PC-9 (cell line): ENCODE measurements at regions not wholly inside any gene's neighbourhood (a gene's known extent, or its start where the extent isn't known, plus 50 kb on each side); places are given as distances from the start of the nearest gene placed in this dataset.

Experiments used
- EZH2 ChIP-seq: fragments of 200-600 bp; sonication (generic); IDR thresholded peaks from 2 replicates; pipeline ENCODE4 v1.8.0; 2017; ENCODE audit warnings: antibody characterized with exemption, low read depth
- TF ChIP-seq, protein P1 (sequence below): fragments of 200-600 bp; sonication (generic); conservative IDR thresholded peaks from 2 replicates; pipeline ENCODE4 v1.6.1; 2017; ENCODE audit warnings: mixed run types, antibody characterized with exemption, mild to moderate bottlenecking, moderate library complexity

DNA sequence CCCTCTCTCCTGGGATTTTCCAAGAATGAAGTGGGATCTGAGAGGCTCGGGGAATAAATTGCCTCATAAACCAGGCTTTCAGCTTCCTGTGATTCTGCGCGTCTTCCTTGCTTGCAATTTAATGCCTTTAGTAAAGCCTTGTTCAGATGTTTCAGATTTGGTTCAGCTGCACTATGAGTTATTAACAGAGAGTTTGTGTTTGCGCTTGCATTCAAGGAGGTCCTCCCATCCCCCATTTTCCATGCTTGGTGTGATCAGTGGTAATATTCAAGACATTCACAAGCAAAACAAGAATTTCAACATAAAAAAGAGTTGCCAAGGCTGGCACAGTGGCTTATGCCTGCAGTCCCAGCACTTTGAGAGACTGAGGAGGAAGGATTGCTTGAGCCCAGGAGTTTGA lies 1068.9 kb downstream of the TYW1 start:
- no peak for TF ChIP-seq EZH2
- TF ChIP-seq, protein P1, sequence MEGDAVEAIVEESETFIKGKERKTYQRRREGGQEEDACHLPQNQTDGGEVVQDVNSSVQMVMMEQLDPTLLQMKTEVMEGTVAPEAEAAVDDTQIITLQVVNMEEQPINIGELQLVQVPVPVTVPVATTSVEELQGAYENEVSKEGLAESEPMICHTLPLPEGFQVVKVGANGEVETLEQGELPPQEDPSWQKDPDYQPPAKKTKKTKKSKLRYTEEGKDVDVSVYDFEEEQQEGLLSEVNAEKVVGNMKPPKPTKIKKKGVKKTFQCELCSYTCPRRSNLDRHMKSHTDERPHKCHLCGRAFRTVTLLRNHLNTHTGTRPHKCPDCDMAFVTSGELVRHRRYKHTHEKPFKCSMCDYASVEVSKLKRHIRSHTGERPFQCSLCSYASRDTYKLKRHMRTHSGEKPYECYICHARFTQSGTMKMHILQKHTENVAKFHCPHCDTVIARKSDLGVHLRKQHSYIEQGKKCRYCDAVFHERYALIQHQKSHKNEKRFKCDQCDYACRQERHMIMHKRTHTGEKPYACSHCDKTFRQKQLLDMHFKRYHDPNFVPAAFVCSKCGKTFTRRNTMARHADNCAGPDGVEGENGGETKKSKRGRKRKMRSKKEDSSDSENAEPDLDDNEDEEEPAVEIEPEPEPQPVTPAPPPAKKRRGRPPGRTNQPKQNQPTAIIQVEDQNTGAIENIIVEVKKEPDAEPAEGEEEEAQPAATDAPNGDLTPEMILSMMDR = no peak
